ENCODE measurements at regions not wholly inside any gene's neighbourhood (a gene's known extent, or its start where the extent isn't known, plus 50 kb on each side); places are given as distances from the start of the nearest gene placed in this dataset. TPM values are rescaled to one million over a fixed set of nuclear protein-coding genes. Genes with fewer than 3 reads are reported as not detected.

- 72% methylated on average over 3 of the region's 3 CpGs for whole genome bisulfite sequencing (ENCODE audit: low lambda C conversion rate, missing lambda C conversion rate)
- H4K20me1 ChIP-seq (ENCODE audit: insufficient read depth, poor library complexity, severe bottlenecking), result no peaks in the 10 kb centered on the region
- no peak overlapping the region for H3K4me2 ChIP-seq
- H3K27ac ChIP-seq, result peak overlapping the region; percentile 15
- no peaks in the 10 kb centered on the region for H3K9me2 ChIP-seq (replicated peaks; ENCODE audit: insufficient read depth)
- H3K4me1 ChIP-seq (ENCODE audit: insufficient read depth), result no peaks in the 10 kb centered on the region
- no peaks in the 10 kb centered on the region for H3K9me3 ChIP-seq (ENCODE audit: low read depth)
- DNase-seq (ENCODE audit: low spot score), result peak; percentile 10
- H3K4me3 ChIP-seq, result no peak overlapping the region
- no peaks in the 10 kb centered on the region for H3K27me3 ChIP-seq
- peak overlapping the region; percentile 24 for H2AFZ ChIP-seq
- no peaks in the 10 kb centered on the region for H3K79me2 ChIP-seq
- no peaks in the 10 kb centered on the region for H3K36me3 ChIP-seq (replicated peaks; ENCODE audit: insufficient read depth, low read depth)
- no peak for TF ChIP-seq EZH2phosphoT487 (IDR thresholded peaks at IDR 0.05; ENCODE audit: low read depth, severe bottlenecking, unreplicated experiment)
- TF ChIP-seq EZH2 (IDR thresholded peaks at IDR 0.05; ENCODE audit: borderline replicate concordance), result no peak
- TF ChIP-seq, protein P1, sequence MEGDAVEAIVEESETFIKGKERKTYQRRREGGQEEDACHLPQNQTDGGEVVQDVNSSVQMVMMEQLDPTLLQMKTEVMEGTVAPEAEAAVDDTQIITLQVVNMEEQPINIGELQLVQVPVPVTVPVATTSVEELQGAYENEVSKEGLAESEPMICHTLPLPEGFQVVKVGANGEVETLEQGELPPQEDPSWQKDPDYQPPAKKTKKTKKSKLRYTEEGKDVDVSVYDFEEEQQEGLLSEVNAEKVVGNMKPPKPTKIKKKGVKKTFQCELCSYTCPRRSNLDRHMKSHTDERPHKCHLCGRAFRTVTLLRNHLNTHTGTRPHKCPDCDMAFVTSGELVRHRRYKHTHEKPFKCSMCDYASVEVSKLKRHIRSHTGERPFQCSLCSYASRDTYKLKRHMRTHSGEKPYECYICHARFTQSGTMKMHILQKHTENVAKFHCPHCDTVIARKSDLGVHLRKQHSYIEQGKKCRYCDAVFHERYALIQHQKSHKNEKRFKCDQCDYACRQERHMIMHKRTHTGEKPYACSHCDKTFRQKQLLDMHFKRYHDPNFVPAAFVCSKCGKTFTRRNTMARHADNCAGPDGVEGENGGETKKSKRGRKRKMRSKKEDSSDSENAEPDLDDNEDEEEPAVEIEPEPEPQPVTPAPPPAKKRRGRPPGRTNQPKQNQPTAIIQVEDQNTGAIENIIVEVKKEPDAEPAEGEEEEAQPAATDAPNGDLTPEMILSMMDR (IDR thresholded peaks at IDR 0.05; ENCODE audit: poor library complexity), result no peak
Observed at GRCh38 chr13:80400164-80400864, 59.4 kb upstream of the SPRY2 start.

- 72% methylated on average over 13 of the region's 13 CpGs for WGBS (ENCODE audit: low lambda C conversion rate, missing lambda C conversion rate)
Observed at GRCh38 chr13:80399340-80400163, 58.6 kb upstream of the SPRY2 start.

More at GRCh38 chr13:80399340-80400163, 58.6 kb upstream of the SPRY2 start:
- no peak overlapping the region for H3K4me3 ChIP-seq
- H2AFZ ChIP-seq, result peak overlapping the region; percentile 24
- H3K4me1 ChIP-seq (ENCODE audit: insufficient read depth), result no peaks in the 10 kb centered on the region
- no peak for TF ChIP-seq EZH2 (IDR thresholded peaks at IDR 0.05; ENCODE audit: borderline replicate concordance)
- no peak for TF ChIP-seq EZH2phosphoT487 (IDR thresholded peaks at IDR 0.05; ENCODE audit: low read depth, severe bottlenecking, unreplicated experiment)
- TF ChIP-seq, protein P1 (IDR thresholded peaks at IDR 0.05; ENCODE audit: poor library complexity), result no peak
- H3K4me2 ChIP-seq, result no peak overlapping the region
- H3K27ac ChIP-seq, result no peak overlapping the region
- no peaks in the 10 kb centered on the region for H3K36me3 ChIP-seq (replicated peaks; ENCODE audit: insufficient read depth, low read depth)
- H3K9me2 ChIP-seq (replicated peaks; ENCODE audit: insufficient read depth), result no peaks in the 10 kb centered on the region
- H3K27me3 ChIP-seq, result no peaks in the 10 kb centered on the region
- H3K9me3 ChIP-seq (ENCODE audit: low read depth), result peaks cover 2% of the 10 kb centered on the region
- H3K79me2 ChIP-seq, result no peaks in the 10 kb centered on the region
- peak; percentile 11 for DNase-seq (ENCODE audit: low spot score)
- no peaks in the 10 kb centered on the region for H4K20me1 ChIP-seq (ENCODE audit: insufficient read depth, poor library complexity, severe bottlenecking)

Small RNAs in the stretch of these regions (small RNA-seq; reads per million reads assigned to genes)
- gene HIGD1AP2 (not detected), gene RNU6-67P (not detected), gene RNU6-77P (not detected)

Data from hepatocyte (in vitro differentiated cells).